HCEC 1CT (cell line): ENCODE measurements at regions not wholly inside any gene's neighbourhood (a gene's known extent, or its start where the extent isn't known, plus 50 kb on each side); places are given as distances from the start of the nearest gene placed in this dataset.
"Not testable (repeated sequence)": the region's sequence is repeated elsewhere in the genome, so short reads cannot be mapped to it uniquely, and the experiment has no call there.

Experiments
- DNase-seq: peaks from one replicate; pipeline ENCODE4 v3.0.0-alpha.2; 2017

DNA sequence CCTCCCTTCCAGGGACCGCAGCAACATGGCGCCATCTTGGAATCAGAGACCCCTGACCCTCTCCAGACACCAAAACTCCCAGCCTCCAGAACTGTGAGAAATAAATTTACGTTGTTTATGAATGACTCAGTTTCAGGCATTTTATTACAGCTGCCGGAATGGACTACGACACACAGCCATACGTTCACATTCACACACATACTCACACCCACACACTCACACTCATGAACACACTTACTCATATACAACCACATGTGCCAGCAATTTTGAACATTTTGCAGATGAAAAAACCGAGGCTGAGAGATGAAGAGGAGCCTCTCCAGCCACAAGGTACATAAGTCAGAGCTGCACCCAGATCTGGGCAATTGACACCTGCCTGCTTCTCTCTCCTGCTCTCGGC lies 151.0 kb upstream of the RAB4A start:
- peak; percentile 3 for DNase-seq

DNA sequence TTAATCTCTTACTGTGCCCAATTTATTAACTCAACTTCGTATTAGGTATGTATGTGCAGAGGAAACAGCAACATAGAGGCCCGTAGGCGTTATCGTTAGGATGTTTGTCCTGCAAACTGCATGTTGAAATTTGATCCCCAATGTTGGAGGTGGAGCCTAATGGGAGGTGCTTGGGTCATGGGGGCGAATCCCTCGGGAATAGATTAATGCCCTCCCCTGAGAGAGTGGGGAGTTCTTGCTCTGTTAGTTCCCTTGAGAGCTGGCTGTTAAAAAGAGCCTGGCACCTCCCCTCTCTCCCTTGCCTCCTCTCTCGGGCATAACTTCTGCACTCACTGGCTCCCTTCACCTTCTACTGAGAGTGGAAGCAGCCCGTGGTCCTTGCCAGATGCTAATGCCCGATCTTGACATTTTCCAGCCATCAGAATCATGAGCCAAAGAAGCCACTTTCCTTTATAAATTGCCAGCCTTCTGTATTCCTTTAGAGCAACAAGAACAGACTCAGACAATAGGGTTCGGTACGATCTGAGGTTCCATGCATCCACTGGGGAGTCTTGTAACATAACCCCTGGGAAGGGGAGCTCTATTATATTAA lies 149.0 kb upstream of the RAB4A start:
- DNase-seq: no peak

DNA sequence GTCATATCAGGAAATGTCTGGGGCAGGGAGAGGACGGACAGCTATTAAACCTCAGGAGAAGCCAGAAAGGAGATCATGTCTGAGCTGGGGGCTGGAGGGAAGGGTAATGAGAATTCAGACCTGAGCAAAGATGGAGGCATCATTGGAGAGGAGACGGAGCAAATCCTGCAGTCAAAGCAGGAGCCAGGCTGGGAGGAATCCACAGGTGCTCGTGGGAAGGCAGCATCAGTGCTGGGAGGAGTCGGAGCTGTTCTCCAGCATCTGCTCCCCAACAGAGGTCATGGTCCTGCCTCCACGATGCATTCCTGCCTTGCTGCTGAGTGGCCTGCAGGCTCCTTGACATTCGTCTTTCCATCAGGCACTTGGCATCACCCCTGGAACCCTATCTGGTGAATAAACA lies 148.3 kb upstream of the RAB4A start:
- DNase-seq: no peak

DNA sequence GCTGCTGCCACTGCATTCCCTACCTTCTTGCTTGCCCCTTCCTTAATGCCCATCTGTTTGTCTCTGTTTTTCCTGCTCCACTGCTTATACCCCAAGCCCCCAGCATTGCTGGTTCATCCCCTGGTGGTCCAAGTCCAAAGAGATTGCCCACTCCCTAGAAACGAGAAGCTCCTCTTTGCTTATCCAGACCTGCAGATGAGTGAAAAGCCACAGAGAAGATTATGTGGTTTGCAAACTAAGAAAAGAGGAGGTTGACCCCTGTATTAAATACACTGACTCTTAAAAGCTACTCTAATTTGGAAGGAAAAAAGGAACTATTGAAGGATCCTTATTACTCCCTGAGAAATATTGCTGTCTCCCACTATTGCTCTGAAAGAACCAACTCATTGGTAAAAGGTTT lies 146.8 kb upstream of the RAB4A start:
- DNase-seq: no peak

DNA sequence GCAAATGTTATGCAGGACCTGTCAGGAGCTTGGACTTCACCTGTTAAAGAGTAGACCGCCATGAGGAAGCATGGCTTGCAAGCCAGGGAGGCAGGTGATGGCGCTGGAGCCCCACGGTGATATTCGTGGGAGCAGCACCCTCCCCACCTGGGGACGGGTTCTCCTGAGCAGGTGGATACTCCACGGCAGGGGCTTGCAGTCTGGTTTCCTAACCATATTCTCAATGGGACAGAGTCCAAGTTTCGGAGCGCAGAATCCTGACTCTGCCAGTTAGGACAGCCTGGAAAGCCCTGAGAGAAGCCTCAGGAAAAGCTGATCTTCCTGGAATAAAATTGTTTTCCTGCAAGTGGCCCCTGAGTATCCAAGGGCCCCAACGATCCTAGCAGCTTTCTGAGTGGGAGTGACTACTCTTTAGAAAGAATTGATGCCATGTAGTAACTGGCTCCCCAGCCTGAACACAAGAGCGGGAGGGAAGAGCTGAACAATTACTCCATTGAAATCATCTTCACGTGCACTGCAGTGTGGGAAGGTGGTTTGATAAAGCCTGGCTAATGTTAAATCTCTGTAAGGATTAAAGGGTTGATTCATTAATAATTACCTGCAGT lies 146.3 kb upstream of the RAB4A start:
- DNase-seq: no peak

DNA sequence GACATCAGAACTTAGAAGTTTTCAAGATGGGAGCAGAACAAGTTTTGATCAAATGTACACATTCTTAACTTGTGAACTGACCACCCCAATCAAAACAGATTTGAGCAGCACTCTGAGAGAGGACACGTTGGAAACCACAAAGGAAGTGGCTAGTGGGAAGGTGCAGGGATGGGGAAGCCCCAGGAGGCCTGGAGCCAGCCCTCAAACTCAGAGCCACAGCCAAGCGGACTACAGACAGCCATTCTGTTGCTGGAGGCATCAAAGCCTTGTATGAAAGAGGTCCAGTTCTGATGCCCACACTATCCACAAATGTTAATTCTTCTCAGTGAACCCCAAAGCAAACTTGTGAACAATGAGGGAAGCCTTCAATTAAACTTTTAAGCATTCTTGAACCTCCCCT lies 143.6 kb upstream of the RAB4A start:
- no peak for DNase-seq

DNA sequence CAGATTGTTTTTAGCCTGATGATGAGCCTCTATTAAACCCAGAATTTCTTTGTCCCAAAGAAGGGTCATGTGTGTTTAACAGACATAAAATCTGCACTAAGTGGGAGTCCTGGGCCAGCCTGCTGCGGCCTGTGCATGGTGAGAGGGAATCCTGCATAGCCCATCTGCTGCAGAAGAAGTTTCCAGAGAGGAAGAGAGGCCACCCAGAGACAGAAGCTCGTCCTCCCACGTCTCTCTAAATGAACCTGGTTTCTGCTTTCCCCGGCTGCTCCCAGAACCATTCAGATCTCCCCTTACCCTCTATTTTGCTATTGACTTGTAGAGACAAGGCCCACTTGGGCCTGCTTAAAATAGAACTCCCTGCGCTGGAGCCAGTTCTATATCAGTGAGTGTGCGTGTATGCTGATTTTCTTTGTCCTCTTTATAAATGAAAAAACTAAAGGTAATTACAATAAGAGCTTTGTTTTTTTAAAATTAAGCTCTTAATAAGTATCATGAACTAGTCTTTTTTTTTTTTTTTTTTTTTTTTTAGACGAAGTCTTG lies 142.8 kb upstream of the RAB4A start:
- DNase-seq: no peak

DNA sequence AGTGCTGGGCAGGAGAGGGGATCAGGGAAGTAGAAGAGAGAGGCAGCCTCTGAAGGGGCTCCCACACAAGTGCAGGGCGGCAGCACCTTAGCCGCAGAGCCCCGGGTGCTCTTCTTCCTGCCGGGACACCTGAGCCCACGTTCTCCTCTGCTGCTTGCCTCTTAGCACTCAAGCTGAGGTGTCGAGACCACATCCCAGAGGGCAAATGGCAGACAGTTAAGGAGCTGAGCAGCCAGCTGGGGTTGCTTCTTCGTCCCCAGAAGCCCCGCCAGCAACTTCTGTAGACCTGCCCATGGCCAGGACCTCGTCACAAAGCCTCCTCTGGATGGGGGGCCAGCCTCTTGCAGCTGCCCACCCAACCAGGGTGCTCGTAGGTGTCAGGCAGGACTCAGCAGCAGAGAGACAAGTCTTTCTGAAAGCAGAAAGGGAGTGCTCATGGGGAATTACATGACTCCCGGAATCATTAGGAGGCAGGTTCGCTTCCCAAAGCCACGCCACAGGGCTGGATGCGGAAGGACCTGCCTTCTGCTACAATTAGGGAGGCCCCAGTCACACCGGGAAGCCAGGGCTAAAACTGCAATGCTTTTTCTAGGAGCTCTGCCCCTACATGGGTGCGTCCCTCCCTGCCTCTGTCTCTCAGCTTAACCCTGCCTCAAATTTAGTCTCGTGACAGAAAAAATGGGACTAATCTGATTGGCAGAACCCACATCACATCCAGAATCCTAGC lies 141.4 kb upstream of the RAB4A start:
- DNase-seq: no peak

DNA sequence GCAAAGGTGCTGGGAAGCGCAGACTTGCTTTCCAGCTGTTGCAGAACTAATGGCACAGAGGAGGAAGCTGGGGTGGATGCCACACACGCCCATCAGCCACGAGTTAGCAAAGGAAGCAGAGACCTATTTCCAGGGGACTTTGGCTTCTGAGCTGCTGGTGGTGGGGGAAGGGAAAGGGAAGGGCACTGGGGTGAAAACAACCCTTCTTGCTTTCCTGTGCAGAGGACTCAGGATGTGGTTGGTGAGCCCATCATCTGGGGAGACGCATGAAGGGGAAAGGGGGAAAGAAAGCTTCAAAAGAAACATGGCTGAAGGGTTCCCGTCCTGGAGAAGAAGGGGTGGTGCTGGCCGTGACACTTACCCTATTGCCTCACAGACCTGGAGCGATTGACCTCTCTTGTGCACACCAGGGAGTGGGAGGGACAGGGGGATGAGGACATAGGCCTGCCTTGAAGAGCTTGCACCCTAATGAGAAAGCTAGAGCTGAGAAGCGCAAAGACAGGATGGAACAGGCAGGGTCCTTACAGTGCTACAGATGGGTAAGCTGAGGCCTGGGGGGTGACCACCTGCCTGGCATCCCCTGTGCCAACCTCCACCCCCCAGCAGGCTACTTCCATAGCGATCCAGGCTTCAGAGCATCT lies 140.8 kb upstream of the RAB4A start:
- DNase-seq: no peak

DNA sequence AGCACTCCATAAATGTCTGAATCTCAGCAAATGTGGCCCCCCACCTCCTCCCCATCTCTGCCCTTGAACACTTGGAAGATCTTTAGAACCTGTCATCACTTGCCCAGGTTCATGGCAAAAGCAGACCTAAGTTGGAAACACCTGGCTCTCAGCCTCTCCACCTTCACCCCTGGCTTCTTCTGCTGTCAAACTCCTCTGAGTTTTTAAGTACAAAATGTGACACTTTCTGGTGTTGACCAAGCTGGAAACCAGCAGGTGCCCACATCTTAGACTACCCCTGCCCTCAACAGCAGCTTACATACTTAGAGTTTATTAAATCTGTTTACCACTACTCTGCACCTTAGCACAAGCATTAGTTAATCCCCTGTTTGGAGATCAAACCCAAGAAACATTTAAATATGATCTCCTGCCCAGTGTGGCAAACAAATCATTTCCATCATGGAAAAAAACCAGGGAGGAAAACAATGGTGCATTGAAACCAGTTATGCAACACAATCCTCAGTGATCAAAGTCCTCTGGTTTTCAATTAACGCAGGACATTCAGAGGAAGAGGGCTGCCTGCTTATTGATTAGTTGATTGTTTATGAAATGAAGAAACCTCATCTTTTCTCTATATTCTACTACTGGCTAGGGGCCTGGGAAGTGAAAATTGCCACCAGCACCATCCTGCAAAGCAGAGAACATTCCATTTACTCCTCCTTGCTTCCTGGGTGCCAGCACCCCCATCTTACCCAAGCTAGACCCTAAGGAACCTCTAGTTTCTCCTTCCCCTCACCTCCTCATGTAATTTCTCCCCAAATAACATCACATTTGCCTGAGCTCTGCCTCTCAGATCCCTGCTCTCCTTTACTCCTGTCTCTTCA lies 139.4 kb upstream of the RAB4A start:
- no peak for DNase-seq

DNA sequence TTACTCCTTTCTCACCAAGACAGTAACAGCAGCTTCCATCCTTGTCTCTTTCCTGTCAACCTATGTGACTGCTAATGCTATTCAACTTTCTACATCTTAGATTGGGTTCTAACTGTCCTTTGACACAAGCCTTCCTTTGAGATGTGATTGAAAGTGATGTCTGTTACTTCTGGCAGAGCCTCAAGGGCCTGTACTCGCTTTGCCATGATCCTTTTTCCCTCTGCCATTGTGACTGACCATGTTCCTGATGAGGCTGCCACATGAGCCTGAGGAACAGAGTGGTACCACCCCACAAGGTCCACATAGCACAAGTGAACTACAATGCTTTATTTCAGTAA lies 138.8 kb upstream of the RAB4A start:
- no peak for DNase-seq

DNA sequence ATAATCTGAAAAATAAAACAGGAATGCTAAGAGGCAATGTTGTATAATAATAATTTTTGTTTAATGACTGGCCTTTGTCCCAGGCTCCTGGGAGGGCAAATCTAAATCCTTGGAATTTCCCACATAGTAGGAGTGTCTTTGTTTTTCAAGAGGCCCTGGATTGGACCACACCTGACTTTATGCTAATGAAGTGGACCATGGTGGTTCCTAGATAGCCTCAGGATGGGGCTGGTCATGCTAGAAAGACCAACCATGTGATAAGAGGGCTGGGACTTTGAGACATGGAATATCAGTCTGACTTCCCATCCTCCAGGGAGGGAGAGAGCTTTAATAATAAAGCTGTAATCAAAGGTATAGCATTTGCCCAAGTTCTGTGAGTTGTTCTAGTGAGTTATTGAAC lies 138.2 kb upstream of the RAB4A start:
- DNase-seq: no peak

DNA sequence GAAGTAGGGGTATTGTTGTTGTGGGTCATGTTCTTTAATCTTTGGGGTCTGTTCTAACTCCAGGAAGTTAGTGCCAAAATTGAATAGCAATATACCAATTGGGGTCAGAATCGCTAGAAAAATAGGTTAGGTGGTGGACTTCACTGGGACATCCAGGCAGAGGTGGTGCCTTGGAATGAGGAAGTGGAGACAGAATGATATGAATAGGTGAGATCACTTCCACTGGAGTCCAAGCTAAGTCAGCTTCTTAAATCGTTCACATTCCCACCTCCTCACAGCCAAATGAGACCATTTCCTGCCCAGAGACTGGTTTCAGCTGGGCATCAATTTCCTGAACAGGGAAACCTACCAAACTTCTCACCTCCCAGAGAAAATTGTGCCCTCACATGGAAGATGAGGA lies 137.8 kb upstream of the RAB4A start:
- no peak for DNase-seq

DNA sequence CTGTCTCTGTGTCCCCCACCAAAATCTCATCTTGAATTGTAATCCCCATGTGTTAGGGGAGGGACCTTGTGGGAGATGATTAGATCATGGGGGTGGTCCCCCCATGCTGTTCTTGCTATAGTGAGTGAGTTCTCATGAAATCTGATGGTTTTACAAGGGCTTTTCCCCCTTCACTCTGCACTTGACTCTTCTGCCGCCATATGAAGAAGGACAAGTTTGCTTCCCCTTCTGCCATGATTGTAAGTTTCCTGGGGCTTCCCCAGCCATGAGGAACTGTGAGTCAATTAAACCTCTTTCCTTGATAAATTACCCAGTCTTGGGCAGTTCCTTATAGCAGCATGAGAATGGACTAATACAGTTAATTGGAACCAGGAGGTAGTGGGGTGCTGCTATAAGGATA lies 137.1 kb upstream of the RAB4A start:
- DNase-seq: no peak

DNA sequence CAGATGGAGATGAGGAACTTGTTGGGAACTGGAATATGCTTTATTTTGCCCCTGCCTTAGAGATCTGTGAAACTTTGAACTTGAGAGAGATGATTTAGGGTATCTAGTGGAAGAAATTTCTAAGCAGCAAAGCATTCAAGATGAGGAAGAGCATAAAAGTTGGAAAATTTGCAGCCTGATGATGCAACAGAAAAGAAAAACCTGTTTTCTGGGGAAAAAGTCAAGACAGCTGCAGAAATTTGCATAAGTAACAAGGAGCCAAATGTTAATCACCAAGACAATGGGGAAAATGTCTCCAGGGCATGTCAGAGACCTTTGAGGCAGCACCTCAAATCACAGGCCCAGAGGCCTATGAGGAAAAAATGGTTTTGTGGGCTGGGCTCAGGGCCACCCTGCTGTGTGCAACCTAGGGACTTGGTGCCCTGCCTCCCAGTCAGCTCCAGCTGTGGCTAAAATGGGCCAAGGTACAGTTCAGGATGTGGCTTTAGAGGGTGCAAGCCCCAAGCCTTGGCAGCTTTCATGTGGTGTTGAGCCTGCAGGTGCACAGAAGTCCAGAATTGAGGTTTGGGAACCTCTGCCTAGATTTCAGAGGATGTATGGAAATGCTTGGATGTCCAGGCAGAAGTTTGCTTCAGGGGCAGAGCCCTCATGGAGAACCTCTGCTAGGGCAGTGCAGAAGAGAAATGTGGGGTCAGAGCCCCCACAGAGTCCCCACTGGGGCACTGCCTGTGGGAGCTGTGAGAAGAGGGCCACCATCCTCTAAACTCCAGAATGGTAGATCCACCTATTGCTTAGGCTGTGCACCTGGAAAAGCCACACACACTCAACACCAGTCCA lies 136.3 kb upstream of the RAB4A start:
- not testable (repeated sequence) for DNase-seq

DNA sequence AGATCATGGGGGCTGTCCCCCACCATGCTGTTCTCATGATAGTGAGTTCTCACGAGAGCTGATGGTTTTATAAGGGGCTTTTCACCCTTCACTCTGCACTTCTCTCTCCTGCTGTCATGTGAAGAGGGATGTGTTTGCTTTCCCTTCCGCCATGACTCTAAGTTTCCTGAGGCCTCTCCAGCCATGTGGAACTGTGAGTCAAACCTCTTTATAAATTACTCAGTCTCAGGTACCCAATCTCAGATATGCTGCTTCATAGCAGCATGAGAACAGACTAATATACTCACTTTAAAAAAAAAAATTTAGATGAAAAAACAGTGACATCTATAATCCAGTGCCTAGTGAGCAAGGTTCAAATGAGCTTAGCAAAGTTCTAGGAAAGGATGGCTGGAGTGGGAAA lies 135.1 kb upstream of the RAB4A start:
- no peak for DNase-seq

DNA sequence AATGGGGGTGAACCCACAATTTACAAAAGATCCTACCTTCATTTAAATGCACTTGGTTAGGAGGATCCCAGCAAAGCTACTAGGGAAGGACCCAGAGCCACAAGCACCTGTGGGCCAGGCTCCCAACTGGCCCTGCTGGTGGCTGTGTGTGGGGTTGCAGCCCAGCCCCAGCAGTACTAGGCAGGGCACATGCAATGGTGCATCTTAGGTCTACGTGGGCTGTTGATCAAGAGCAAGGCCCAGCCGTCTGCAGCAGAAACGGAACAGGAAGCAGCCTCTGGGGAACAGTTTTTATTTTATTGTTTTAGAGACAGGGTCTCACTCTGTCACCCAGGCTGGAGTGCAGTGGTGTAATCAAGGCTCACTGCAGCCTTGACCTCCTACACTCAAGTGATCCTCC lies 134.1 kb upstream of the RAB4A start:
- no peak for DNase-seq

DNA sequence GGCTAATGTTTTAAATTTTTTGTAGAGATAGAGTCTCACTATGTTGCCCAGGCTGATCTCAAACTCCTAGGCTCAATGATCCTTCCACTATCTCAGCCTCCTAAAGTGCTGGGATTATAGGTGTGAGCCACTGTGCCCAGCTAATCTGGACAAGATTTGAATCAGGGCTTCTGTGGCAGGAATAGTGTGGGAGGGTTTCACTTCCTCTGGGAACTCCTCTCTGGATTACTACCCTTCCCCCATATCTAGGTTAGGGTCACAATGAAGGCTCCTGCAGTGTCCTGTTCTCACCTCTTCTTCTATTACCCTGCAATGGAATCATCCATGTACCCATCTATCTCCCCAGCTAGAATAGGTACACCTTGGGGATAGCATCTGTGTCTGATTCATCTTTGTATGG lies 133.6 kb upstream of the RAB4A start:
- no peak for DNase-seq

DNA sequence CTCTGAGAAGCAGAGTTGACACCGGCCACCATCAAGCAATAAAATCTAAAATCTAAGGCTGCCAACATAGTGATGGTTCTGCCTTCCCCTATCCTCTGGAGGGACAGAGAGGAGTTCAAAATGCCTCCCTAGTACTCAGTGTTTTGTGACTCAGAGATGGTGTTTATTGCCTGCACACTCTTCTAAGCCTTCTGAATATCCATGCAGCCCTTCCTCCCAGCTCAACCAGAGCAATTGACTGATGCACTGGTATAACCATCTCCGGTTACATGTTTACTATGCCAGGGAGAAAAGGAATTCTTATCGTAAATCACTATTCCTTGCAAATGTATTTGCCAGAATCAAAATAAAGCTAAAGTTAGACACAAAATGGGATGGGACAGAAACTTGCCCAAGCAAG lies 132.9 kb upstream of the RAB4A start:
- DNase-seq: no peak

DNA sequence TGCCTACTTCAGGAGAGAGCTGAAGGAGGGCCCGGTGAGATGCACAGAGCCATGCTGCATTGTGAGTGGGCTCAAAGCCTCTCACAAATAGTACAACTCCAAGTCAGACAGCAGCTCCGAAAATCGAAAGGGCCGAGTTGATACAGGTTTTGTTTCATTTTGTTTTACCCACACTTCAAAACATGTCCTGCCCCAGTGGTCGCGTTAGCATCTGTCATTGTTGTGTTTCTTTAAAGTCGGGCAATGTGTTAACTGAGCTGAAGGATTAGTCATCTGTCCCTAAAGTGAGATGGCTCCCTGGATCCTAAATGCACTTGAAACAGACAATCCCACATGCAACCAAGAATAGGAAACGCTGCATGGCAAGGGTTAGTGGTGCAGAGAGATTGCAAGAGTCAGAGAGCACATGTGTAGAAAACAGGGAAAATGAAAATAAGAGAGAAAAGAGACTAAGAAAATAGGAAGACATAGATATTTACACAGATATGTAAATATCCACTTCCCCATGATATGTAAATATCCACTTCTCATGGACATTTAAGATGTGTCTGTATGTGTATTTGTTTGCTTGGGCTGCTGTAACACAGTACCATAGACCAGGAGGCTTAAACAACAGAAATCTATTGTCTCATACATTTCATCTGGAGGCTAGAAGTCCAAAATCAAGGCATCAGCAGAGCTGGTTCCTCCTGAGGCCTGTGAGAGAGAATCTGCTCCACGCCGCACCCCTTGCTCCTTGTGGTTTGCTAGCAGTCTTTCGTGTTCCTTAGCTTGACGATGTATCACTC lies 131.4 kb upstream of the RAB4A start:
- no peak for DNase-seq

DNA sequence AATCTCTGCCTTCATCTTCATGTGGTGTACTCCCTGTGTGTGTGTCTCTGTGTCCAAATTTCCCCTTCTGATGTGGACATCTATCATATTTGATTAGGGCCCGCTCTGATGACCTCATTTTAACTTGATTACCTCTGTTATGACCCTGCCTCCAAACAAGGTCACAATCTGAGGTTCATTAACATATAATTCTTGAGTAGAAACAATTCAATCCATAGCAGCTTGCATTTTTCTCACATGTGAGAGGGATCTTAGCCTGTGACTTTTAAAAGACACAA lies 130.9 kb upstream of the RAB4A start:
- no peak for DNase-seq

DNA sequence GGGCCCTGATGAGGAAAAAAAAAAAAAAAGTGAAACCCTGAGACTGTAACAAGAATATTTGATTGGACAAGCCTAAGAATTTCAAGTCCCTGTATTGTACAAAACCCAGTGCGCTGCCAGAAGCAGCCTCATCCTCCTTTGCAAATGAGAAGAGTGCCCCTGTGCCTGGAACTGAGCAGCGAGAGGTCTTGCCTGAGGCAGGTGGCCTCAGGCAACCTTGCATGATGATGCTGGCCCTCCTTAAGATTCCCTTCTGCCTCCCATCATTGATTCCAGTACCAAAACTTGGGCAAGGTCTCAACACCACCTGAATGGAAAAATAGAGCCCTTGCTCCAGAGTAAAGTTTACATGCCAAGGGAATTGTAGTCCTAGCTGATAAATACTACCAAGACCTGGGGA lies 129.6 kb upstream of the RAB4A start:
- DNase-seq: no peak
